ENCODE measurements at regions not wholly inside any gene's neighbourhood (a gene's known extent, or its start where the extent isn't known, plus 50 kb on each side); places are given as distances from the start of the nearest gene placed in this dataset.

DNA sequence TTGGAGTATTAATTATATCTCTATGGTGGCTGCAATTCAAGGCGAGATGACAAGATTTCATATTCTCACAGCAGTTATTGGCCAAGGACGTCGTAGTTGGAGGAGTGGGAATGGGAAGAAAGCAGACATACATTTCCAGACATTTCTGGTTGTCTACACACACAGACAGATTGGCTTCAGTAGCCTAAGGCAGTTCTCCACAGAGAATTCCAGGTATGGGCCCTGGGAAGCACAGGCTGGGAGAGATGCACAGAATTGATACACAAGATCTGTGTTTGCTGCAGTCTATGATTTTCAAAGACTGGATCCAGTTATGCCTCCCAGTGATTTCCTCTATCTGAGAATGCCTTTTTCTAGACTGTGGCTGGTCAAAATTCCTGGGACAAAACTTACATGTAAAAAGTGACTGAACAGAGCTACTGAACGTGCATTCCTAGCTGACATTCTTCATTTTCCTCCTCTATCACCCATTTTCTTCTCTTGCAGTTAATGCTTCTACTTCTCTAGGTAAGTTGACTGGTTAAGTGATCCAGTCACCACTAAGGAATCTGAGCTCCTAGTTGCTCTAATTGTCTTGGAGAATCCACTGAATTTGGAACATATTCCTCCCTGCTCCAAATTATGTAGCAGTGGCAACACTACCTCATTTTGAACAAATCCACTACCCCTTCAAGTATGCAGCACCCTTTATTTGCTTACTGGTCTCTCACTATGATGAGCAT, 386.7 kb upstream of the CDH7 start:
- CTCF ChIA-PET, result no interaction called here

DNA sequence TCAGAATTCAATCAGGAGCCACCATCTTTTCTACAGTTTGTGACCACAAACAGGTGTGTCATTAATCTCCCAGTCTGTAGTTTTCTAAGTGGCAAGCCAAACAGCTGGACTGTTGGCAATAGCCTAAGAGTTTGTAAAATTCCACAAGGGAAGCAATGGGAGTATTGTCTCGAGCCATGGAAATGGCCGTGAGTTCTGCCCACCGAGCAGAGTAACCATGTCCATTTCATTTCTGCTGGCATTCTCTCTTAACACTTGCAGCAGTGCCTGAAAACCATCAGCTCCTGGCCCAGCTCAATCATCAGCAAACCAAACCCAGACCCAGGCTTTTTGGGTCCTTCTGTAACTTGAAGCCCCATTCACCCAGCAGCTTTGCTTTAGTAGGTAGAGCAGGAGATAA, 387.8 kb upstream of the CDH7 start:
- DNase-seq, result no peak
- POLR2A ChIA-PET, result no interaction called here
- Mint-ChIP-seq H3K27me3 (no peaks in the 10 kb centered on the region), H3K9me3 (peaks cover 6% of the 10 kb centered on the region), H3K36me3 (ENCODE audit: low read depth) (no peaks in the 10 kb centered on the region), H3K4me1 (no peaks in the 10 kb centered on the region), H3K27ac (no peak overlapping the region), H3K4me3 (no peak overlapping the region)
- CTCF ChIA-PET, result interaction anchor here (0.7 kb wide), 1 partner anchor 454 kb away, joined by 4 read pairs; no protein-coding TSS in a partner anchor

More for the DNA sequence above, 386.7 kb upstream of the CDH7 start:
- H3K4me1 Mint-ChIP-seq, result no peaks in the 10 kb centered on the region
- H3K36me3 Mint-ChIP-seq (ENCODE audit: low read depth), result no peaks in the 10 kb centered on the region
- H3K27ac Mint-ChIP-seq, result no peak overlapping the region
- POLR2A ChIA-PET, result no interaction called here
- peaks cover 3% of the 10 kb centered on the region for H3K9me3 Mint-ChIP-seq
- no peak overlapping the region for H3K4me3 Mint-ChIP-seq
- no peak for DNase-seq
- H3K27me3 Mint-ChIP-seq, result no peaks in the 10 kb centered on the region

DNA sequence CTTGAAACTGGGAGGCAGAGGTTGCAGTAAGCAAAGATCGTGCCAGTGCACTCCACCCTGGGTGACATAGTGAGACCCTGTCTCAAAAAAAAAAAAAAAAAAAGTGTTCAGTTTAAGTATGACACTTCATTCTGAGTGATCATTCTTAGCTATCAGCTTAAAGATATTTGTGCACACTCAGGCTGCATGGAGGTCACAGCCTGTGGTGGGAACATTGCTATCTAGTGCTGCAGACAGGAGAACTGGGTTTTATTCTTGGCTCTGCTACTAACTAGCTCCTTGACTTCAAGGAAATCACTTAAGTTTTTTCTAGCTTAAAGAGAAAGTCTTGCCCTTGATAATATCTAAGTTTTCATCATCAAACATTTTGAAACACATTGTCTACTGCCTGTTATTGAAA, 391.3 kb upstream of the CDH7 start:
- H3K36me3 Mint-ChIP-seq (ENCODE audit: low read depth), result no peaks in the 10 kb centered on the region
- CTCF ChIA-PET, result no interaction called here
- POLR2A ChIA-PET, result no interaction called here
- H3K27ac Mint-ChIP-seq, result no peak overlapping the region
- no peak for DNase-seq
- no peak overlapping the region for H3K4me3 Mint-ChIP-seq
- H3K4me1 Mint-ChIP-seq, result no peaks in the 10 kb centered on the region
- peaks cover 6% of the 10 kb centered on the region for H3K9me3 Mint-ChIP-seq
- H3K27me3 Mint-ChIP-seq, result no peaks in the 10 kb centered on the region

DNA sequence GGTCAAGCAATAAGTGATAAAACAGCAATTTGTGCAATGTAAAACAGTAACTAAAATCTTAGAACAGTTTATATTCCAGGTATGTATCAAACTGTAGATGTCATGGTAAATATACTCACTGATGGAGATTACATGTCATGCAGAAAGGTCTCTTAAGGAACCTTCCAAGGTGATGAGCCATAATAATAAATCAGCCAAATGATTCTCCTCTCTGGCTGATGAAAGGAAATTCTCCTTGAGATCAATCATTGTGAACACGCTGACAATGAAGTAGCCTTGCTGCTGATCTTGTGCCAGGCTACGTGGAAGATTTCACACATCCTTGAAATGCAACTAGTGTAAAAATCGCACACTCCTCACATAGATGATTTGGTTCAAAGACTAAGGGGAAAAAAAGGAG, 392.5 kb upstream of the CDH7 start:
- H3K27me3 Mint-ChIP-seq, result no peaks in the 10 kb centered on the region
- peaks cover 3% of the 10 kb centered on the region for H3K9me3 Mint-ChIP-seq
- no peaks in the 10 kb centered on the region for H3K4me1 Mint-ChIP-seq
- H3K27ac Mint-ChIP-seq, result no peak overlapping the region
- ChIA-PET POLR2A (no interaction called here), CTCF (no interaction called here)
- DNase-seq, result no peak
- no peak overlapping the region for H3K4me3 Mint-ChIP-seq
- no peaks in the 10 kb centered on the region for H3K36me3 Mint-ChIP-seq (ENCODE audit: low read depth)

DNA sequence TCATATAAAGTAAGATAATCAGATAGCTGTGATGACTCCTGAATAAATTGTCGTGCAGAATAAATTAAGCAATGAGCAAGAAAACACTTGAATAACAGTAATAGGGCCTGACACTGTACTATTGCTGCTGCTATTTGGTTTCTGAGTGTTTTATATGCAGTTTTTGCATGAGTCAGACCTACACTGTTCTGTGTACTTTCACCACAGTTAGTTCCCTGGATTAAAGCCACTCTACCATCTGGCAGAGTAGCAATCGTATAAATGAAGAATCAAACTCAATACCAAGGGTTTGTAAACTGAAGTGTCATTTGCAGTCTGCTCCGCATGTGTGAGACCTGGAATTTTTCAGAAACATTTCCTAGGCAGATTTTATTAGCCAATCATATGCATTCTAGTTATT, 398.6 kb upstream of the CDH7 start:
- H3K27me3 Mint-ChIP-seq, result no peaks in the 10 kb centered on the region
- no peaks in the 10 kb centered on the region for H3K9me3 Mint-ChIP-seq
- ChIA-PET POLR2A (no interaction called here), CTCF (no interaction called here)
- no peaks in the 10 kb centered on the region for H3K36me3 Mint-ChIP-seq (ENCODE audit: low read depth)
- no peaks in the 10 kb centered on the region for H3K4me1 Mint-ChIP-seq
- no peak overlapping the region for H3K27ac Mint-ChIP-seq
- no peak overlapping the region for H3K4me3 Mint-ChIP-seq
- no peak for DNase-seq

DNA sequence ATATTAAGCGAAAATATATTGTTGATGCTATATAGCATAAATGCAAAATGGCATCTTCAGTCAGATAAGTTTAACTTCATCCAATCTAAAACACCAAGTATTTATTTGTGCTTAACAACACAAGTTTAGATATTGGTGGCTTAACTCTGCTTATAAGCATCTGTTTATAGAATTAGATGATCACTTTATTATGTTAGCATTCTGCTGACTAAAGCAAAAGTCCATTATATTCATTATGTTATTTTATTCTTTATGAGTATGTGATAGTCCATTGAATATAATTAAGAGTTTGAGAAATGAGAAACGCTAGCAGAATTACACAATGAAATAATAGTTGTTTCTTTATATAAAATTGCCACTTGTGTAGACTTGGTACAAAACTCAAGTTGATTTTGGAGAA, 401.2 kb upstream of the CDH7 start:
- no peaks in the 10 kb centered on the region for H3K36me3 Mint-ChIP-seq (ENCODE audit: low read depth)
- POLR2A ChIA-PET, result no interaction called here
- H3K27me3 Mint-ChIP-seq, result no peaks in the 10 kb centered on the region
- no peak overlapping the region for H3K27ac Mint-ChIP-seq
- peaks cover 3% of the 10 kb centered on the region for H3K9me3 Mint-ChIP-seq
- H3K4me1 Mint-ChIP-seq, result no peaks in the 10 kb centered on the region
- no peak for DNase-seq
- H3K4me3 Mint-ChIP-seq, result no peak overlapping the region
- CTCF ChIA-PET, result no interaction called here

DNA sequence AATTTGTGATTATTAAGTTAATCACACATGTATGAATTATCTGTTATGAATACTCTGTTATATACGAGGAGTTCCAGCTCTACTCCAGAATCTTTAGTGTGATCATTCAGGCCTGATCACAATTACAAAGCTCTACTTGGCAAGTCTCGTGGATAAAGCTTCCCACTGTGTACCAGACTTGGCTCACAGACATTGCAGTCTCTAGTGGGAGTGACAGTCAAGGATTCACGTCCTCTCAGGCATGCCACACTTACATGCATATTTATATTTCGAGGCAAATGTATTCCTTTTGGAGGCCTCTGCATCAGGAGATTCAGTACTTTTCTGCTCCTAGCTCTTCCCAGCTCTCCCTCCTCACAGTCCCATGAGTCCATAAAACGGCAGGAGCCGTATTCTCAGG, 403.4 kb upstream of the CDH7 start:
- H3K4me1 Mint-ChIP-seq, result no peaks in the 10 kb centered on the region
- no peaks in the 10 kb centered on the region for H3K27me3 Mint-ChIP-seq
- ChIA-PET CTCF (no interaction called here), POLR2A (no interaction called here)
- peaks cover 5% of the 10 kb centered on the region for H3K9me3 Mint-ChIP-seq
- H3K36me3 Mint-ChIP-seq (ENCODE audit: low read depth), result no peaks in the 10 kb centered on the region
- DNase-seq, result no peak
- no peak overlapping the region for H3K4me3 Mint-ChIP-seq
- no peak overlapping the region for H3K27ac Mint-ChIP-seq

DNA sequence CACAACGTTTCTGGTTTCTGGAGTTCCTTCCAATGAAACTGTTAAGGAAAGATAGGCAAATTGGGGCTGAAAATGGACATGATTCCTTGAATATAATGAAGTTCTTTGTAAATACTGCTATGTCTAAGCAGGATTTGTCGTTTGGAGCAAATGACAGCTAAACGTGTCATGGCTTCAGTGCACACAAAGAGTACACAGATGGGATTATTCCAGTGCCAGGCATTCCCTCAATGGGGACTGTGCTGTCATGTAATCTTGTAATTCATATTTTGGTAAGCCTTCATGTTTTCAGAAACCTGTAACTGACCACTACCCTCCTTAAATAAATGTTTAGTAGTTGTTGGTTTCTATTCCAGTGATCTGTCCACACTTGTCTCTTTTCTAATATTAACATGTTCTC, 404.7 kb upstream of the CDH7 start:
- Mint-ChIP-seq H3K27ac (no peak overlapping the region), H3K4me1 (no peaks in the 10 kb centered on the region), H3K27me3 (no peaks in the 10 kb centered on the region), H3K36me3 (ENCODE audit: low read depth) (no peaks in the 10 kb centered on the region), H3K9me3 (peaks cover 7% of the 10 kb centered on the region), H3K4me3 (no peak overlapping the region)
- no peak for DNase-seq
- ChIA-PET CTCF (no interaction called here), POLR2A (no interaction called here)

DNA sequence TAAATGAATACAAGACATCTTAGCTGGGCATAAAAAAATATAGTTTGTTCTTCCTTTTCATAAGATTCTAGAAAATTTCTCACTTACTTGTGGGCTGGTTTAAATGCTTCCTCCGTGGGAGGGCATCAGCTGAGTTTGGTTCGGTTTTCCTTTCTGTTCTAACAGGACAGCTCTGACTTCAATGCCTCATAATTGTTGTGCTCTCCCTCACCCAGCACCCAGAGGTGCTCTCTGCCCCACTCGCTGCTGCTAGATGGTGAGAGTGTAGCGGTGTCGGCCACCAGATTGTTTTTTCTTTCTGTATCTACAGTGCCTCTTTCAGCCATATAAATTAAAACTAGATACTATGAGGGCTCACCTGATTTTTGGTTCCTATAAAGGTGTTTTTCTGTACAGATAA, 407.2 kb upstream of the CDH7 start:
- H3K4me1 Mint-ChIP-seq, result no peaks in the 10 kb centered on the region
- peaks cover 7% of the 10 kb centered on the region for H3K9me3 Mint-ChIP-seq
- CTCF ChIA-PET, result no interaction called here
- H3K27ac Mint-ChIP-seq, result no peak overlapping the region
- no peak for DNase-seq
- no peaks in the 10 kb centered on the region for H3K36me3 Mint-ChIP-seq (ENCODE audit: low read depth)
- H3K4me3 Mint-ChIP-seq, result no peak overlapping the region
- POLR2A ChIA-PET, result no interaction called here
- no peaks in the 10 kb centered on the region for H3K27me3 Mint-ChIP-seq

DNA sequence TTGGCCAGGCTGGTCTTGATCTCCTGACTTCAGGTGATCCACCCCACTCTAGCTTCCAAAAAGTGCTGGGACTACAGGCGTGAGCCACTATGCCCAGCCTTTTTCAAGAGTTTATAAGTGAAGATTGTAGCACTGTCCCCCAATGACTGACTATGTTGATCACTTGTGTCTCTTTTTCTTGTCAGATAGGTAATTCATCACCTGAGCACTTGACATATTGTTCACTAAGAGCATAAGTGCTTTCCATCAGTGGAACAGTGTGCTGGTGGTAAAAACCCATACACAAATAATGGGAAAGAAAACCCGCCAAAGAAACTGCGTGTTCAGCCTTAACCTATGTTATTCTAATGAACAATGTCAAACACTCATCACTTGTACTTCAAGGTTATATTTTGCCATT, 414.4 kb upstream of the CDH7 start:
- DNase-seq, result no peak
- ChIA-PET CTCF (no interaction called here), POLR2A (no interaction called here)
- Mint-ChIP-seq H3K4me1 (no peaks in the 10 kb centered on the region), H3K4me3 (no peak overlapping the region), H3K27me3 (no peaks in the 10 kb centered on the region), H3K27ac (no peak overlapping the region), H3K9me3 (no peaks in the 10 kb centered on the region), H3K36me3 (ENCODE audit: low read depth) (no peaks in the 10 kb centered on the region)

DNA sequence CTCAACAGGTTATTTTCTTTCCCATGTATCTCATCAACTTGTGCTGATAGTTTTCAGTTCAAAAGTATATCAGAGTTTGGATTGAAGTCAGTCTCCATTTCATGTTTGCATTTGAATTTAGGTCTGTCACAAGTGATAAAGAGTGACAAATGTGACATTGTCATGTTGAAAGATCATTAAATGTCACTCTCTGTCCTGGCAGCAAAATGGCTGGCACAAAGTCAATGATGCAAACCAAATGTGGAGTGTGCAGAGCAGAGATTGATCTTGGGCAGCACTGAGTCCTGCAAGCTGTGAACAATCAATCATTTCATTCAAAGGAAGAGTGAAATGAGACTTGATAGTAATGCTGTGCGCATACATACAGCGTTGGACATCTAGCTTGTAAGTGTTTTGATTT, 421.8 kb upstream of the CDH7 start:
- ChIA-PET POLR2A (no interaction called here), CTCF (no interaction called here)
- Mint-ChIP-seq H3K27me3 (no peaks in the 10 kb centered on the region), H3K27ac (no peak overlapping the region), H3K4me1 (no peaks in the 10 kb centered on the region), H3K36me3 (ENCODE audit: low read depth) (no peaks in the 10 kb centered on the region), H3K9me3 (no peaks in the 10 kb centered on the region), H3K4me3 (no peak overlapping the region)
- no peak for DNase-seq

DNA sequence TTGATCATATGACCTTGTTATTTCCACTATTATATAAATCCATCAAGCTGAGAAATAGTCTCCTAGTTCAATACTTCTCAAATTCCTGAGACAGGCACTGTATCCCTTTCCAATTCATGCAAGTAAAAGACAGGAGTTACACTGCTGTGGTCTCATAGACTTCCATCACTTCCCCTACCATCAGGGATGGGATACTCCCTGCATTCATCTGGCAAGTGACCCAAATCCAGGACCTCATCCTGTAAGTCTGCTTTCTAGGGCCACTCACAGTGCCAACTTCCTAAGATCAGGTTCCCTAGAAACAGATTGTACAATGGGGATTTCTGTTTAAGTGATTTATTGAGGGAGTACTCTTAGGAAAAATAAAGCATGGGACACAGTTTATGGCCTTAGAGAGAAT, 424.0 kb upstream of the CDH7 start:
- Mint-ChIP-seq H3K4me3 (no peak overlapping the region), H3K27me3 (no peaks in the 10 kb centered on the region), H3K4me1 (no peaks in the 10 kb centered on the region), H3K27ac (no peak overlapping the region), H3K9me3 (no peaks in the 10 kb centered on the region), H3K36me3 (ENCODE audit: low read depth) (no peaks in the 10 kb centered on the region)
- ChIA-PET CTCF (no interaction called here), POLR2A (no interaction called here)
- no peak for DNase-seq

DNA sequence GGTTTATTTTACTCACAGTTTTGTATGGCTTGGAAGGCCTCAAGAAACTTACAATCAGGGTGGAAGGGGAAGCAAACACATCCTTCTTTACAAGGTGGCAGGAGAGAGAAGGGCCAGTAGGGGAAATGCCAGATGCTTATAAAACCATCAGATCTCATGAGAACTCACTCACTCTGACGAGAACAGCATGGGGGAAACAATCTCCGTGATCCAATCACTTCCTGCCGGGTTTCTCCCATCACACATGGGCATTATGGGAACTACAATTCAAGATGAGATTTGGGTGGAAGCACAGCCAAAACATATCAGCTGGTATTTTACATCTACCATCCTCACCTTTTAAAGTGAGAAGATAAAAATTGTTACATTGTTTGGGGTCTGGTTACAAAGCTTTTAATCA, 427.9 kb upstream of the CDH7 start:
- Mint-ChIP-seq H3K9me3 (no peaks in the 10 kb centered on the region), H3K36me3 (ENCODE audit: low read depth) (no peaks in the 10 kb centered on the region), H3K27ac (no peak overlapping the region), H3K27me3 (no peaks in the 10 kb centered on the region), H3K4me3 (no peak overlapping the region), H3K4me1 (no peaks in the 10 kb centered on the region)
- ChIA-PET CTCF (no interaction called here), POLR2A (no interaction called here)
- no peak for DNase-seq

DNA sequence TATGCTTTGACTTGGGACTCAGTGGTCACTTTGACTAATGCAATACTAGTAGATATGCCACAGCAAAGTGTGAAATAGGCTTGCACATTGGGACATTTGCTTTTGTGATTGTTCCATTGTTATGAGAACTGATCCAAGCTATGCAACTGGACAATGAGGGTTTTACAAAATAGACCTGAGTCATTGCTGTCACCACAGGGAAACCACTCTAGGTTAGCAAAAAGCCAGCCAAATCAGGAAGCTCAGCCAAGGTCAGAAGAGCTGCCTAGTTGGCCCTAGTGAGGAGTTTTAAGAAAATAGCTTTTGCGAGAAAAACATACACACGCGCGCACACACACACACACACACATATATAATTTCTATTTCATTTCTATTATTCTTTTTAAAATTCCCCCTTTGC, 452.4 kb upstream of the CDH7 start:
- ChIA-PET POLR2A (no interaction called here), CTCF (no interaction called here)
- H3K4me3 Mint-ChIP-seq, result no peak overlapping the region
- H3K27me3 Mint-ChIP-seq, result no peaks in the 10 kb centered on the region
- no peak overlapping the region for H3K27ac Mint-ChIP-seq
- no peak for DNase-seq
- H3K9me3 Mint-ChIP-seq, result peaks cover 4% of the 10 kb centered on the region
- H3K36me3 Mint-ChIP-seq (ENCODE audit: low read depth), result no peaks in the 10 kb centered on the region
- no peaks in the 10 kb centered on the region for H3K4me1 Mint-ChIP-seq

All from activated CD4-positive, alpha-beta T cell treated with anti-CD3 and anti-CD28 coated beads, Interleukin-2, amount 10 ng/mL, durations not matched to agents 7 days and 5 days (primary cell).